Mesenchymal stem cell (in vitro differentiated cells and primary cell): ENCODE measurements at regions not wholly inside any gene's neighbourhood (a gene's known extent, or its start where the extent isn't known, plus 50 kb on each side); places are given as distances from the start of the nearest gene placed in this dataset.

ENCODE experiments used
- DNase-seq: peaks from one replicate; pipeline ENCODE4 v3.0.0-alpha.2; 2013
- H2AFZ ChIP-seq: one replicate; pipeline ENCODE4 v1.6.1; 2013; ENCODE audit warnings: low read depth, mild to moderate bottlenecking, control low read depth, inconsistent platforms, low read length, moderate library complexity
- H2AK5ac ChIP-seq: 2 replicates; pipeline ENCODE4 v1.6.1; 2013; ENCODE audit warnings: low read length, moderate library complexity, mild to moderate bottlenecking, inconsistent platforms; ENCODE audit not compliant: severe bottlenecking
- H2BK120ac ChIP-seq: one replicate; pipeline ENCODE4 v1.6.1; 2013; ENCODE audit warnings: low read depth, mild to moderate bottlenecking, inconsistent platforms, low read length, moderate library complexity
- H2BK12ac ChIP-seq, 2 experiments: one replicate each; pipeline ENCODE4 v1.6.1; 2013; ENCODE audit warnings: inconsistent platforms in 2 of 2, low read length in 2 of 2, mild to moderate bottlenecking in 2 of 2, moderate library complexity in 2 of 2, control low read depth in 1 of 2
- H2BK15ac ChIP-seq: one replicate; pipeline ENCODE4 v1.6.1; 2013; ENCODE audit warnings: mild to moderate bottlenecking, low read depth, inconsistent platforms; ENCODE audit not compliant: poor library complexity, severe bottlenecking
- H2BK5ac ChIP-seq: 2 replicates; pipeline ENCODE4 v1.6.1; 2013; ENCODE audit warnings: low read depth, mild to moderate bottlenecking, low read length, control low read depth, inconsistent platforms; ENCODE audit not compliant: poor library complexity, severe bottlenecking
- H3K14ac ChIP-seq, 2 experiments: one replicate each; pipeline ENCODE4 v1.6.1; 2013; ENCODE audit warnings: inconsistent platforms in 2 of 2, low read length in 2 of 2, control low read depth in 1 of 2, mild to moderate bottlenecking in 1 of 2, moderate library complexity in 1 of 2
- H3K18ac ChIP-seq, 2 experiments: one replicate each; pipeline ENCODE4 v1.6.1; 2013; ENCODE audit warnings: inconsistent platforms in 2 of 2, low read length in 2 of 2, control low read depth in 1 of 2, low read depth in 1 of 2, mild to moderate bottlenecking in 1 of 2
- H3K23ac ChIP-seq, 2 experiments: one replicate each; pipeline ENCODE4 v1.6.1; 2013; ENCODE audit warnings: inconsistent platforms in 2 of 2, low read length in 2 of 2, mild to moderate bottlenecking in 2 of 2, moderate library complexity in 2 of 2, control low read depth in 1 of 2
- H3K27ac ChIP-seq: 2 replicates; pipeline ENCODE4 v1.5.1; 2013; ENCODE audit warnings: mild to moderate bottlenecking, moderate library complexity, low read length, control low read depth, inconsistent platforms; ENCODE audit not compliant: poor library complexity, severe bottlenecking
- H3K27me3 ChIP-seq, 2 experiments: 2 replicates each; pipeline versions ENCODE4 v1.6.1 to v1.7.0; 2013; ENCODE audit warnings: low read length in 2 of 2, mild to moderate bottlenecking in 2 of 2, moderate library complexity in 2 of 2, control low read depth in 1 of 2, inconsistent platforms in 1 of 2; ENCODE audit not compliant: control insufficient read depth in 1 of 2, insufficient read depth in 1 of 2
- H3K36me3 ChIP-seq, 2 experiments: 2 replicates each; pipeline versions ENCODE4 v1.6.1 to v1.7.0; 2013; ENCODE audit warnings: low read length in 2 of 2, control low read depth in 1 of 2, inconsistent platforms in 1 of 2, low read depth in 1 of 2, mild to moderate bottlenecking in 1 of 2; ENCODE audit not compliant: insufficient read depth in 2 of 2, control insufficient read depth in 1 of 2
- H3K4ac ChIP-seq, 2 experiments: one replicate each; pipeline ENCODE4 v1.6.1; 2013; ENCODE audit warnings: inconsistent platforms in 2 of 2, low read length in 2 of 2, mild to moderate bottlenecking in 2 of 2, moderate library complexity in 2 of 2, control low read depth in 1 of 2, low read depth in 1 of 2
- H3K4me1 ChIP-seq: 2 replicates; pipeline ENCODE4 v1.6.1; 2013; ENCODE audit warnings: low read depth, low read length, control low read depth; ENCODE audit not compliant: control insufficient read depth, insufficient read depth
- H3K4me2 ChIP-seq: 2 replicates; pipeline ENCODE4 v1.6.1; 2013; ENCODE audit warnings: low read length, mild to moderate bottlenecking, inconsistent platforms; ENCODE audit not compliant: poor library complexity, severe bottlenecking
- H3K4me3 ChIP-seq, 2 experiments: 2 replicates each; pipeline versions ENCODE4 v1.5.1 to v1.7.0; 2013; ENCODE audit warnings: low read length in 2 of 2, mild to moderate bottlenecking in 2 of 2, control low read depth in 1 of 2, low read depth in 1 of 2; ENCODE audit not compliant: insufficient read depth in 1 of 2
- H3K79me1 ChIP-seq: replicated peaks from 2 replicates; pipeline ENCODE4 v1.6.1; 2013; ENCODE audit warnings: mild to moderate bottlenecking, control low read depth, low read length, inconsistent platforms; ENCODE audit not compliant: poor library complexity, severe bottlenecking
- H3K9ac ChIP-seq: 2 replicates; pipeline ENCODE4 v1.7.0; 2013; ENCODE audit warnings: mild to moderate bottlenecking, low read length, moderate library complexity
- H3K9me3 ChIP-seq: 2 replicates; pipeline ENCODE4 v1.7.0; 2013; ENCODE audit warnings: mild to moderate bottlenecking, low read length; ENCODE audit not compliant: control insufficient read depth
- H4K8ac ChIP-seq: one replicate; pipeline ENCODE4 v1.6.1; 2013; ENCODE audit warnings: inconsistent platforms, mild to moderate bottlenecking, low read length, moderate library complexity
- H4K91ac ChIP-seq: one replicate; pipeline ENCODE4 v1.6.1; 2013; ENCODE audit warnings: mild to moderate bottlenecking, low read length, inconsistent platforms
- WGBS: methylation state at CpG from one replicate; pipeline ENCODE4 v1.1.7; 2013; ENCODE audit warnings: mixed read lengths; 5-methylcytosine and 5-hydroxymethylcytosine counted together

GRCh38 chr2:15805206-15805605 is 135.1 kb upstream of the MYCN start:
- Histone ChIP-seq H2BK15ac (no peak overlapping the region), H2BK120ac (no peak overlapping the region), H3K36me3 (no peaks in the 10 kb centered on the region), H3K4me2 (no peak overlapping the region), H3K4me3 (no peak overlapping the region), H3K18ac (no peak overlapping the region), H3K9ac (no peak overlapping the region), H2AK5ac (no peak overlapping the region), H3K4ac (no peak overlapping the region), H2BK12ac (no peak overlapping the region), H3K14ac (no peak overlapping the region), H3K79me1 (no peaks in the 10 kb centered on the region), H3K9me3 (no peaks in the 10 kb centered on the region), H2AFZ (no peak overlapping the region), H4K8ac (no peak overlapping the region), H4K91ac (no peak overlapping the region), H3K27me3 (peaks cover 25 to 32% of the 10 kb centered on the region in 2 experiments), H3K27ac (no peak overlapping the region), H2BK5ac (no peak overlapping the region), H3K4me1 (peaks cover 23% of the 10 kb centered on the region), H3K23ac (no peak overlapping the region)
- DNase-seq = no peak
- 87% methylated on average over 2 of the region's 2 CpGs for WGBS

GRCh38 chr2:15805772-15806171 is 134.6 kb upstream of the MYCN start:
- H2BK12ac ChIP-seq = no peak overlapping the region
- no peak overlapping the region for H4K91ac ChIP-seq
- no peak overlapping the region for H3K23ac ChIP-seq
- H2BK15ac ChIP-seq = no peak overlapping the region
- H3K79me1 ChIP-seq = no peaks in the 10 kb centered on the region
- H3K18ac ChIP-seq = no peak overlapping the region
- no peak for DNase-seq
- no peaks in the 10 kb centered on the region for H3K36me3 ChIP-seq
- H3K14ac ChIP-seq = no peak overlapping the region
- WGBS = 74% methylated on average over 4 of the region's 4 CpGs
- H2AFZ ChIP-seq = no peak overlapping the region
- H4K8ac ChIP-seq = no peak overlapping the region
- H3K9ac ChIP-seq = no peak overlapping the region
- H3K9me3 ChIP-seq = no peaks in the 10 kb centered on the region
- H3K4me2 ChIP-seq = no peak overlapping the region
- H2AK5ac ChIP-seq = no peak overlapping the region
- H2BK5ac ChIP-seq = no peak overlapping the region
- peaks cover 25 to 32% of the 10 kb centered on the region in 2 experiments for H3K27me3 ChIP-seq
- H2BK120ac ChIP-seq = no peak overlapping the region
- H3K4me3 ChIP-seq = no peak overlapping the region
- no peak overlapping the region for H3K4ac ChIP-seq
- H3K4me1 ChIP-seq = peaks cover 25% of the 10 kb centered on the region
- no peak overlapping the region for H3K27ac ChIP-seq

- H3K36me3 ChIP-seq = no peaks in the 10 kb centered on the region
- 80% methylated on average over 7 of the region's 9 CpGs for WGBS
- no peak overlapping the region for H3K23ac ChIP-seq
- no peak overlapping the region for H2BK5ac ChIP-seq
- no peak overlapping the region for H3K4me3 ChIP-seq
- H3K4me2 ChIP-seq = no peak overlapping the region
- H3K27me3 ChIP-seq = peaks cover 20 to 32% of the 10 kb centered on the region in 2 experiments
- H3K9me3 ChIP-seq = no peaks in the 10 kb centered on the region
- H3K14ac ChIP-seq = no peak overlapping the region
- H2AK5ac ChIP-seq = no peak overlapping the region
- no peaks in the 10 kb centered on the region for H3K79me1 ChIP-seq
- peaks cover 29% of the 10 kb centered on the region for H3K4me1 ChIP-seq
- H2BK120ac ChIP-seq = no peak overlapping the region
- H2BK15ac ChIP-seq = no peak overlapping the region
- no peak for DNase-seq
- no peak overlapping the region for H3K4ac ChIP-seq
- no peak overlapping the region for H3K18ac ChIP-seq
- H3K9ac ChIP-seq = no peak overlapping the region
- no peak overlapping the region for H3K27ac ChIP-seq
- no peak overlapping the region for H4K8ac ChIP-seq
- H4K91ac ChIP-seq = no peak overlapping the region
- no peak overlapping the region for H2AFZ ChIP-seq
- no peak overlapping the region for H2BK12ac ChIP-seq
Measured at GRCh38 chr2:15806801-15807417, 133.4 kb upstream of the MYCN start.

- Histone ChIP-seq H3K27ac (no peak overlapping the region), H3K23ac (no peak overlapping the region), H2AFZ (no peak overlapping the region), H3K18ac (no peak overlapping the region), H2BK120ac (no peak overlapping the region), H3K36me3 (no peaks in the 10 kb centered on the region), H3K4ac (no peak overlapping the region), H2BK12ac (no peak overlapping the region), H3K4me3 (no peak overlapping the region), H4K8ac (no peak overlapping the region), H2BK5ac (no peak overlapping the region), H3K4me1 (peaks cover 30% of the 10 kb centered on the region), H4K91ac (no peak overlapping the region), H2BK15ac (no peak overlapping the region), H2AK5ac (peak overlapping the region; percentile 81), H3K4me2 (no peak overlapping the region), H3K14ac (no peak overlapping the region), H3K27me3 (peaks cover 19 to 32% of the 10 kb centered on the region in 2 experiments), H3K79me1 (no peaks in the 10 kb centered on the region), H3K9me3 (no peaks in the 10 kb centered on the region), H3K9ac (no peak overlapping the region)
- no peak for DNase-seq
- 89% methylated on average over 17 of the region's 18 CpGs for WGBS
Measured at GRCh38 chr2:15807418-15808203, 132.7 kb upstream of the MYCN start.
